Activated CD4-positive, alpha-beta T cell treated with anti-CD3 and anti-CD28 coated beads, Interleukin-2, amount 10 ng/mL, durations not matched to agents 24 days and 14 days (primary cell): ENCODE measurements at regions not wholly inside any gene's neighbourhood (a gene's known extent, or its start where the extent isn't known, plus 50 kb on each side); places are given as distances from the start of the nearest gene placed in this dataset.

Experiments
- DNase-seq: peaks from one replicate; pipeline ENCODE4 v3.0.0; 2022
- H3K27ac Mint-ChIP-seq: one replicate; pipeline ENCODE4 v1.8.0; 2022; ENCODE audit warnings: mild to moderate bottlenecking, mixed read lengths
- H3K27me3 Mint-ChIP-seq: one replicate; pipeline ENCODE4 v1.8.0; 2022; ENCODE audit warnings: mixed read lengths
- H3K36me3 Mint-ChIP-seq: one replicate; pipeline ENCODE4 v1.8.0; 2022; ENCODE audit warnings: low read depth, mild to moderate bottlenecking, mixed read lengths
- H3K4me1 Mint-ChIP-seq: one replicate; pipeline ENCODE4 v1.8.0; 2021; ENCODE audit warnings: mixed read lengths
- H3K4me3 Mint-ChIP-seq: one replicate; pipeline ENCODE4 v1.8.0; 2022; ENCODE audit warnings: mild to moderate bottlenecking, moderate library complexity, mixed read lengths
- H3K9me3 Mint-ChIP-seq: one replicate; pipeline ENCODE4 v1.8.0; 2021; ENCODE audit warnings: mixed read lengths
- intact Hi-C: fragments of 100-400 bp; cut with micrococcal nuclease; formaldehyde crosslinking; loops from one replicate; pipeline ENCODE4 v1.15.1; 2023

DNA sequence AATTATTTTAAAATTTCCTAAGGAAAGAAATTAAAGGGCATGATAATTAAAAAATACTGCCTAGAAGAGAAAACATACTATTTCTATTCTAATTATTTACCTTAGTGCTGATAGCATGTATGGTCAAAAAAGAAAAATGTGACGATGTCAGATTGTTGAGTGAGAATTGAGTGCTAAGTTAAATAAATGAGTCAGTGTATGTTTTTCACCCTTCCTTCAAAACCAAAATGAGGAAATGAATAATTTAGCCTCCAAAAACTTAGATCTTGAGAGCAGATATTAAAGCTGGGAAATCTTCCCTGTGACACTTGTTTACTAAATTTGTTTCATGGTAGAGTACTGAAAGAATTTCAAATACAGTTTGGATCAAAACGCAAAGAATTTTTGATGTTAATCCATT lies 58.6 kb upstream of the NYAP2 start:
- no peak for DNase-seq
- no peak overlapping the region for H3K27ac Mint-ChIP-seq
- peaks cover 5% of the 10 kb centered on the region for H3K27me3 Mint-ChIP-seq
- no peak overlapping the region for H3K4me3 Mint-ChIP-seq
- intact Hi-C loops: no loop called here
- no peaks in the 10 kb centered on the region for H3K36me3 Mint-ChIP-seq
- H3K4me1 Mint-ChIP-seq: no peaks in the 10 kb centered on the region
- no peaks in the 10 kb centered on the region for H3K9me3 Mint-ChIP-seq

DNA sequence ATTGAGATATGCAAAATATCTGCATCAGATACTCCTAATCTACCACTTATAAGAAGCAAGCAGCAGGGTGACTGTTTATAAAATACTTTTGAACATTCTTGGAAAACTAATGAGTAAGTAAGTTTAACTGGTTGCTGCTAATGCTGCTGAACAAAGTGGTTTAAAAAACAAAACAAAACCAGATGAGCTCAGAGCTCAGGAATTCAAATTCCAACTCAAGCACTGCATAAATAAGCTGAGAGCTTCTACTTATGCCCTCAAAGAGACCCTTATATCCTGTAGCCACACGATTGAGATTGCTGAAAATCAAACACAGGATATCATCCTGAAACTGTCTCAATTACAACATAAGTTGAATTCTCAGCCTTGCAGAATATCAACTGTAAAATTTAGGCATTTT lies 62.3 kb upstream of the NYAP2 start:
- intact Hi-C loops: no loop called here
- H3K27me3 Mint-ChIP-seq: peaks cover 5% of the 10 kb centered on the region
- H3K36me3 Mint-ChIP-seq: no peaks in the 10 kb centered on the region
- no peaks in the 10 kb centered on the region for H3K9me3 Mint-ChIP-seq
- DNase-seq: no peak
- H3K4me1 Mint-ChIP-seq: no peaks in the 10 kb centered on the region
- H3K27ac Mint-ChIP-seq: no peak overlapping the region
- no peak overlapping the region for H3K4me3 Mint-ChIP-seq

DNA sequence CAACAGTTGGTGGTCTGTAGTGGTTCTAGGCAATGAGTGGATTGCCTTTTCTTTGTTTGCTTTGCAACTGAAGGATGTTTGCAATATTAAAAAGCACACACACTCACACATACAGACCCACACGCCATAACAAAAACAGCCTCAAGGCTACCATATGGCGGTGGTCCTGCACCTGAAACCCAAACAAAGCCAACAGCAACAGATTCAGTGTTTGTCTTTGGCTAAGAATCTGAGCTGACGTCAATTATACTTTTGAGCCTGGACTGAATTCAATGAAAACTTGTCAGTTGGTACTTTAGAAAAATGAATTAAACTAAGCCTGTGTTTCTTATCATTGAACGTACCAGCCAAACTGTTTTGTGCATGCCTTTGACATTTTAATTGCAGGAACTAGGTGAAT lies 65.0 kb upstream of the NYAP2 start:
- H3K36me3 Mint-ChIP-seq: no peaks in the 10 kb centered on the region
- H3K27ac Mint-ChIP-seq: no peak overlapping the region
- intact Hi-C loops: no loop called here
- H3K27me3 Mint-ChIP-seq: peaks cover 5% of the 10 kb centered on the region
- no peaks in the 10 kb centered on the region for H3K4me1 Mint-ChIP-seq
- H3K9me3 Mint-ChIP-seq: no peaks in the 10 kb centered on the region
- DNase-seq: no peak
- no peak overlapping the region for H3K4me3 Mint-ChIP-seq

DNA sequence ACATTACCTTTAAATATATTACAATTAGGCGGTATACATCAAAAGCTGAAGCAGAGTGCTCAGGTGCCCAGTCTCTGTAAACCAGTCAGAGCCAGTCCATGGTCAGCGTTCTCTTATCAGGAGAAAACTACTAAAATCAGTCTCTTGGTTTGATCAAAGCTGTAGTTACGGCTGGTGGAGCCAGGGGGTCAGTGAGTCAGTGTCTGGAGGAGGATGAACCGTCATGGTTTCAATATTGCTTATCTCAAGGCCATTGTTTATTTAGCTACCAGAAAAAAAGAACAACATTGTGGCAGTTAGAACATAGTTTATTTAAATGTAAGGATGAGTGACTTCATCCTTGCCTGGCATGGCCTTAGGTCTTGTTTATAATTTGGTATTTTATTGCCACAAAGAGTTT lies 71.3 kb upstream of the NYAP2 start:
- no peak for DNase-seq
- H3K27ac Mint-ChIP-seq: no peak overlapping the region
- no peaks in the 10 kb centered on the region for H3K27me3 Mint-ChIP-seq
- no peaks in the 10 kb centered on the region for H3K9me3 Mint-ChIP-seq
- no peaks in the 10 kb centered on the region for H3K36me3 Mint-ChIP-seq
- intact Hi-C loops: no loop called here
- no peak overlapping the region for H3K4me3 Mint-ChIP-seq
- no peaks in the 10 kb centered on the region for H3K4me1 Mint-ChIP-seq

DNA sequence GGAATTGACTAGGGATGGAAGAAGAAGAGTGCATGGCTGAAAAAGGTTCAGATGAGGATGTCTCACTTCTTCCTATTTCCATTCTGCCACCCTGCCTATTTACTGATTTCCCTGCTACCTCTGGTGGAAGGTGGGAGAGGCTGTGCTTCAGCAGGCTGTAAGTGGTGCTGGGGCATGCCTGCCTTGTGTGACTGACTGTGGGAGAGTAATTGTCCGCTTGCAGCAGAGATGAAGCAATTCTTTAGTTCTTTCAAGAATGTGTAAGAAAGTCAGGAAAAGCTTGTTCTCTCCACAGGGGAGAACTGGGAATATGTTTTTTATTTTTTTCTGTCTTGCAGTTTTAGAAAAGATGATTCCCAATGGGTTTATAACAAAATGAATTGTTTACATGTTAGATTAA lies 72.5 kb upstream of the NYAP2 start:
- Mint-ChIP-seq H3K27ac (no peak overlapping the region), H3K36me3 (no peaks in the 10 kb centered on the region)

DNA sequence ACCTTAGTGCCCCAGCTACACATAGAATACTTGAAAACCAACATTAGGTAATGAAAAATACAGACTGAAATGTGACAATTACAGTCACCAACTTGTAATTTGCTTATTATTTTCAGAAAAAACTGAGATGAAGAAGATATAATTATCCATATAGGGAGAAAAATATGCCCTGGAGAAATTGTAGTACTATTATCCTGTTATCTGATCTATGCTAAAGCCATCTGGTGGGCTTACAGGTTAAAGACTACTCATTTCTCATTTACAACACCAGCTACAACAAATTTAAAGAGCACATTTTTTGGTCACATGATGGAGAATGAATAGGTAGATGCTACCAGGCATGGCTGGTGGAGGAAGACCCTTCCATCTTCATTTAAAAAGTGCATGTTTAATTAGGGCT lies 79.6 kb upstream of the NYAP2 start:
- Mint-ChIP-seq H3K4me1 (no peaks in the 10 kb centered on the region), H3K4me3 (no peak overlapping the region), H3K9me3 (no peaks in the 10 kb centered on the region), H3K27ac (no peak overlapping the region), H3K27me3 (no peaks in the 10 kb centered on the region), H3K36me3 (no peaks in the 10 kb centered on the region)
- intact Hi-C loops: no loop called here
- DNase-seq: no peak

More for the DNA sequence above, 72.5 kb upstream of the NYAP2 start:
- DNase-seq: no peak
- no peaks in the 10 kb centered on the region for H3K4me1 Mint-ChIP-seq
- no peaks in the 10 kb centered on the region for H3K27me3 Mint-ChIP-seq
- H3K4me3 Mint-ChIP-seq: no peak overlapping the region
- H3K9me3 Mint-ChIP-seq: no peaks in the 10 kb centered on the region
- intact Hi-C loops: no loop called here

DNA sequence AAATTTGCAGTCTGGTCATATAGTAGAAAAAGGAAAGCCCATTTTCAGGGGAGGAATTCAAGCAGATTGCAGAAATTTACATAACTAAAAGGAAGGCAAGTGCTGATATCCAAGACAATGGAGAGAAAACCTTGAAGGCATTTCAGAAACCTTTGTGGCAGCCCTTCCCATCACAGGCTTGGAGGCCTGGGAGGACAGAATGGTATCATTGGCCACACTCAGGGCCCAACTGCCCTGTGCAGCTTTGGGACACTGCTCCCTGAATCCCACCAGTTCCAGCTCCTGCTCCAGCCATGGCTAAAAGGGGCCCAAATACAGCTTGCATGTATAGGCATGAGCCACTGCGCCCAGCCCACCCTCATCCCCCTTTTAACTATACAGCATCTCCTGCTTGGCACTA lies 81.1 kb upstream of the NYAP2 start:
- intact Hi-C loops: no loop called here
- H3K4me3 Mint-ChIP-seq: no peak overlapping the region
- H3K36me3 Mint-ChIP-seq: no peaks in the 10 kb centered on the region
- H3K4me1 Mint-ChIP-seq: no peaks in the 10 kb centered on the region
- H3K9me3 Mint-ChIP-seq: no peaks in the 10 kb centered on the region
- no peak for DNase-seq
- no peaks in the 10 kb centered on the region for H3K27me3 Mint-ChIP-seq
- no peak overlapping the region for H3K27ac Mint-ChIP-seq

DNA sequence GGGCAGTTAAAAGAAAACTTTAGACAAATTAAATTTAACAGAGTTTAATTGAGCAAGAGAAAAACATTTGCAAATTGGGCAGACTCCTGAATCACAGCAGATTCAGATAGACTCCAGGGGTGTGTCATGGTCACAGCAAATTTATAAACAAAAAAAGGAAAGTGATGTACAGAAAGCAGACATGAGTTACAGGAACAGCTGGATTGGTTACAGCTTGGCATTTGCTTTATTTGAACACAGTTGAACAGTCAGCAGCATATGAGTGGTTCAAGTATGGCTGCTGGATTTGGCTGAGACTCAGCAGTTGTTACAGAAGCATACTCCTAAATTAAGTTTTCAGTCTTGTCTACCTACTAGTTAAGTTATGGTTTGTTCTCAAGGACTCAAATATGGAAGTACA lies 82.3 kb upstream of the NYAP2 start:
- Mint-ChIP-seq H3K9me3 (no peaks in the 10 kb centered on the region), H3K4me3 (no peak overlapping the region), H3K27me3 (no peaks in the 10 kb centered on the region), H3K27ac (no peak overlapping the region), H3K36me3 (no peaks in the 10 kb centered on the region), H3K4me1 (no peaks in the 10 kb centered on the region)
- intact Hi-C loops: no loop called here
- DNase-seq: no peak

DNA sequence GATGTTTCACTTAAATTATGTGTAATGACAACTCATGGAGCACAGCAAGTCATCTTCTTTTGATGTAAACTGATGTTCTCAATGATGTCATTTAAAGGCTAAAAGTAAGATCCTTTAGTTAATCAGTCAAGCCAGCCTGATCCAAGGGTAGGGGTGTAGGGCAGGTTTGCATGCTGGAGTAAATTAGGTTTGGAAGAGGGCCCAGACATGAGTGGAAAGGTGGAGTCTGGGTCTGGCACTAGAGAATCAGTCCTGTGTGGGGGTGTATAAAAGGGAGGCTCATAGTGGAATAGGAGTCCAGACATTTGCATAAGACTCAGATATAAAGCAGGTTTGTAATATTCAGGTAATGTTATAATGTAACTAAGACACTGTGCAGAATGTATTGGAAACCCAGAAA lies 88.8 kb upstream of the NYAP2 start:
- intact Hi-C loops: no loop called here
- DNase-seq: no peak
- H3K4me1 Mint-ChIP-seq: no peaks in the 10 kb centered on the region
- no peaks in the 10 kb centered on the region for H3K36me3 Mint-ChIP-seq
- no peaks in the 10 kb centered on the region for H3K9me3 Mint-ChIP-seq
- H3K4me3 Mint-ChIP-seq: no peak overlapping the region
- H3K27me3 Mint-ChIP-seq: no peaks in the 10 kb centered on the region
- H3K27ac Mint-ChIP-seq: no peak overlapping the region

DNA sequence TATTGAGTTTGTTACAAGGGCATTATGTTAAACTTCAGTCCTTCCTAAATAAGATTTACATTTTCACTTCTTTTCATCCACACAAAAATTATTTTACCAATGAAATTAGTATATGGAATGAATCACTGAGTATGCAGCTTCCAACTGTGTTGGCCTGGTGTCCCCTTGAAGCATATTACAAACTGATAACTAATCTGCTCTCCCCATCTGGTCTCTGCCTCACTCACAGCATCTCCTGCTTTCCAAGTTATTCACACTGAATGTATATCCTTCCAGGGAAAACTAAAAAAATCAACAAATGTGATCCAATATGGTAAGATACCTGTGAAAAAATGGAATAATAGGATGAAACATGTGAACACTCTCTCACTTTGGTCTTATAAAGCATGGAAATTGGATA lies 90.0 kb upstream of the NYAP2 start:
- Mint-ChIP-seq H3K4me3 (no peak overlapping the region), H3K27ac (no peak overlapping the region), H3K9me3 (no peaks in the 10 kb centered on the region), H3K4me1 (no peaks in the 10 kb centered on the region), H3K27me3 (no peaks in the 10 kb centered on the region), H3K36me3 (no peaks in the 10 kb centered on the region)
- intact Hi-C loops: no loop called here
- no peak for DNase-seq

DNA sequence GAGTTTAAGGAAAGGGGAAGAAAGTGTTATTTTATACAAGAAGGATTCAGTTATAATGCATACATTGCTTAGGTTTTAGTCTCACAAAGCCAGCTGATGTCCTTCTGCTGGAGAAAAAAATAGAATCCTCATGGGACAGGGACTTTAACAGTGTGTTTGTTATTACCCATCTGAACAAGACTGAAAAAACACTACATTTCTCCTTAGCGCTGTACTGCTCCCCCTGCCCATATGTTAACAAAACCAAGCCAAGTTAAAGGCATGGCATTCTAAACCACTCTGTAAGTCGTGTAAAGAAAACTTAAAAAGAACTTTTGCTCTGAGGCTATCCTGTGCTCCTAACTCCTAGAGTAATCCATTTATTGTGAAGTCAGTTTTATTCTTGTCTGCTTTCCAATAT lies 102.6 kb upstream of the NYAP2 start:
- Mint-ChIP-seq H3K4me1 (no peaks in the 10 kb centered on the region), H3K27ac (no peak overlapping the region), H3K36me3 (no peaks in the 10 kb centered on the region), H3K27me3 (no peaks in the 10 kb centered on the region), H3K4me3 (no peak overlapping the region), H3K9me3 (peaks cover 5% of the 10 kb centered on the region)
- intact Hi-C loops: no loop called here
- DNase-seq: no peak

DNA sequence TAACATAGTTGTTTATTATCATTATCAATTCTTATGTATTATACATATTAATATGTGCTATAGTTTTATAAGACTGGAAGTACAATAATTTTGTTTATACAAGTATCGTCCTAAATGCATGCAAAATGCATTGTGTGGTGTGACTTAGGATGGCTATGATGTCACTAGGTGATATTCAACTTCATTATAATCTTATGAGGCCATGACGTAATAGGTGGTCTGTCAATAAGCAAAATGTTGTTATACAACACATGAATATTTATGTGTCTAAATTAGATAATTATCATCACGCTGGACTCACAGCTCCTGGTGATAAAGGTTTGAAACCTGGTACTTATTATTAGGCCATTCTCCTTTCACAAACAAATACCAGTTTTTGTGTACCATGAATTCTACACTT lies 104.4 kb upstream of the NYAP2 start:
- DNase-seq: no peak
- Mint-ChIP-seq H3K27me3 (no peaks in the 10 kb centered on the region), H3K36me3 (no peaks in the 10 kb centered on the region), H3K4me3 (no peak overlapping the region), H3K4me1 (no peaks in the 10 kb centered on the region), H3K27ac (no peak overlapping the region), H3K9me3 (no peaks in the 10 kb centered on the region)
- intact Hi-C loops: no loop called here

DNA sequence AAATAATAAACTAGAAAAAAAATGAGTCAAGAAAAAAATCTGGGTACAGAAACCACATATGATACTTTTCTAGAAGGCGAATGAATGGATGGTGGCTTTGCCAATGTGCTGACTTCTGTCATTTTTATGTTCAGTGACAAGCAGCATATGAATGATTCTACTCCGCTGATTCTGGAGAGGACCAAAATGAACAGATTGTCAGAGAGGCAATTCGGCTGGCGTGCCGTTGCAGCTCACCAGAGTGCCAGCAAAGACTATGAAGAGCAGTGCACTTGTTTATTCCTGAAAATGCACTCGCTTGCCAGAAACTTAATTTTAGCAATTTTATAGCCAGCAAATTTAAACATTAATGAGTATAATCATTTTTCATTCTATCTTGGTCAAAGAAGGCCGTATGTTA lies 105.9 kb upstream of the NYAP2 start:
- DNase-seq: no peak
- intact Hi-C loops: no loop called here
- H3K9me3 Mint-ChIP-seq: no peaks in the 10 kb centered on the region

DNA sequence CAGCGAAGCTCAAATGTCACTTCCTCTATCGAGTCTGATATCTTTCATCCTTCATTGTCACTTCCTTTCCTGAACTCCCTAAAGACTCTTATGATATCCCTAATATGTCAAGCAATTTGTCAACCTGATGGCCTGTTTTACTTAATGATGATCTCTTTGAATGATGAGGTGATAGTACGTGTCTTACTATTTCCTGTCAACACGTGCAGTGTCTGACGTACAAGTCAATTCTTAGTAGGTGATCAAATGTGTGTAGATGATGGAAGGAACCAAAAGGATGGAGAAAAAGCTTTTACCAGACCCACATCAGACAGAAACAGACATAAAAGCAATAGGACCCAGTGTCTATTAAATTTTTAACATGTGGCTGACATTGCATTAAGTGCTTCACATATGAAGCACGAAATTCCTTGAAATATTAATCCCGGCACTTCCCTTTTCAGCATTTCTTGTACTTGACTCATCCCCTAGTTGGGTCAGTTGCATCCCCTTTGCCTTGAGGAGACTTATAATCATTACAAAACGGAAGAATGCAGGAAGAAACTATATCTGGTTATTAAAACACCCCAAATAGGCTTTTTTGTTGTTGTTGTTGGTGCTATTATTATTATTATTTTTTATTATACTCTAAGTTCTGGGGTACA lies 108.6 kb upstream of the NYAP2 start:
- H3K27me3 Mint-ChIP-seq: no peaks in the 10 kb centered on the region
- H3K36me3 Mint-ChIP-seq: no peaks in the 10 kb centered on the region
- intact Hi-C loops: no loop called here
- no peak for DNase-seq
- no peak overlapping the region for H3K4me3 Mint-ChIP-seq
- no peaks in the 10 kb centered on the region for H3K4me1 Mint-ChIP-seq
- no peaks in the 10 kb centered on the region for H3K9me3 Mint-ChIP-seq
- no peak overlapping the region for H3K27ac Mint-ChIP-seq

More for the DNA sequence above, 105.9 kb upstream of the NYAP2 start:
- no peak overlapping the region for H3K27ac Mint-ChIP-seq
- H3K27me3 Mint-ChIP-seq: no peaks in the 10 kb centered on the region
- no peaks in the 10 kb centered on the region for H3K36me3 Mint-ChIP-seq
- H3K4me3 Mint-ChIP-seq: no peak overlapping the region
- H3K4me1 Mint-ChIP-seq: no peaks in the 10 kb centered on the region

DNA sequence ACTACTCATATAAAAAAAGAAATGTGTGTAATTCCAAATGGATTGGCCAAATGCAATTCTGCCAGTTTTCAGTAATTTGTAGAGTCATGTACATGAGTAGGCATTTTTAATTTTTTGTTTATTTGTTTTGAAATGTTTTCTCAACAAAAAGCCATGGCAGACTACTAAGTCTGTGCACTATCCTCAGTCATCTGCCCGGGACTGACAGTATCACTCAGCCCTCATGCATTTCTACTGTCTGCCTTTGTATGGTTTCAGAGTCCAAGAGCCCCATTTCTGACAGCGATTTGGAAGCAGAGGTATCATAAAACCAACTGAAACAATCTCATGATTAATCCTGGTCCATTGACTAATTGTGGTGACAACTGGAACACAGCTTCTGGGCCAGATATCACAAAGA lies 109.9 kb upstream of the NYAP2 start:
- H3K27me3 Mint-ChIP-seq: no peaks in the 10 kb centered on the region
- no peaks in the 10 kb centered on the region for H3K36me3 Mint-ChIP-seq
- intact Hi-C loops: no loop called here
- DNase-seq: no peak
- no peak overlapping the region for H3K27ac Mint-ChIP-seq
- H3K4me3 Mint-ChIP-seq: no peak overlapping the region
- no peaks in the 10 kb centered on the region for H3K4me1 Mint-ChIP-seq
- H3K9me3 Mint-ChIP-seq: no peaks in the 10 kb centered on the region
